ENCODE measurements at regions not wholly inside any gene's neighbourhood (a gene's known extent, or its start where the extent isn't known, plus 50 kb on each side); places are given as distances from the start of the nearest gene placed in this dataset.

DNA sequence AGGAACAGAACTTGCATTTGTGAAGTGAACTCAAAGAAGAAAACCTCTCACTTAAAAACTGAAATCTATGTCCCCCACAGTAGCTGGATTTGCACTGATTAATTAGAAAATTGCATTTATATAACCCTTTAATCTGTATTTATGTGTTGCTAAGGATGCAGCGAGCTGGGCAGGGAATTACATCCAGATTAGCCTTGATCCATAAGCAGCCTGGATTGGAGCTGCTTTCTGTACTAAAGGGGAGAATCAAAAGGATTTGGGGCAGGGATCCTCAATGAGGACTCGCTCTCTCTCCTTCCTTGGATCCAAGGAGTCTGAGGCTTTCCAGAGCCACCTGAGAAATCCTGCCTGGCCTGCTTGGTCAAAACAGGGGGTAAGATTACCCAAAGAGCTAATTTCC lies 125.9 kb downstream of the TLE3 start:
- DNase-seq, result no peak

- DNase-seq, result no peak
Observed at GRCh38 chr15:69972436-69972835, 125.3 kb downstream of the TLE3 start.

DNA sequence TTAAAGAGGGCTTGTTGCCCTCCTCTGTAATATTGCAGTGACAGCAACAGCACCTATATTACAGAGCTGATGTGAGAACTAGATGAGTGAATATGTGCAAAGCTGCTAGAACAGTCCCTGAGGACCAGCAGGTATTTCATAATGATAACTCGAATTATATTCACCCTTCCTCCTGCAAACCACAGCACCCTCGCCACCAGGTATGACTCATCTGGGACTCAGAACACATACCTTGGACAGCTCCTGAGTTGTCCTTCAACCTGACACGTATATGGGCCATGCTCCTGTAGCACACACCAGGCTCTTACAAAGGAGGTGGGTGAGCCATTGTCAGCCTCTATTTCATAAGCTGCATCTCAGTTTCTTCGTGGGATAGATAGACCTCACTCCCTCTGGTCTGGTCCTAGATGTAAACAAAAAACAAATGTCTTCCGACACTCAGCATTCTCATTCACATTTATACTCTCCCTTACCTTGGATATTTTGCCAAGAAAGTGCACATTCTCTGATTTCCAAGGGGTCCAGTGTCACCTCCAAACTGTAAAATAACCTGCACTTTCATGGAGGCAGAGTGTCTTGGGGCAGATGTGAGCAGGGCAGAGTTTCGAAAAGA lies 124.5 kb downstream of the TLE3 start:
- peak; percentile 17 for DNase-seq

DNA sequence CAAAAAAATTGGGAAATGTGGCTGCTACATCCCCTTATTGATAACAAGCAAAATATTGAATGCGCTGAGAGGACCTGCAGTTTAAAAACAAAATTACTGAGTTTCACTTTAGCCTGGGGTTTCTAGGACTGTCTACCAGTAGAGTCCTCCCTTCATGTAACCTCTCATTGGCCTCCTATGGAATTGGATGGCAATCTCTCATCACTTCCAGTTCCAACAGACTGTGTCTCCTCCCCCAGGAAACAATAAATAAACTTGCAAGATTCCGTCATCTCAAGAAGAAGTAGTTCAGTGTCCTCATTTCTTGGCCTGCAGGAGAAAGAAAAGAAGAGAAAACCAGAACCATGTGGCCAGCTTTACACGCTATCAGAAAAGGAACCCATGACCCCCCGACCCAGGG lies 123.8 kb downstream of the TLE3 start:
- DNase-seq, result no peak

GRCh38 chr15:69974321-69974720 lies 123.4 kb downstream of the TLE3 start:
- DNase-seq, result no peak

DNA sequence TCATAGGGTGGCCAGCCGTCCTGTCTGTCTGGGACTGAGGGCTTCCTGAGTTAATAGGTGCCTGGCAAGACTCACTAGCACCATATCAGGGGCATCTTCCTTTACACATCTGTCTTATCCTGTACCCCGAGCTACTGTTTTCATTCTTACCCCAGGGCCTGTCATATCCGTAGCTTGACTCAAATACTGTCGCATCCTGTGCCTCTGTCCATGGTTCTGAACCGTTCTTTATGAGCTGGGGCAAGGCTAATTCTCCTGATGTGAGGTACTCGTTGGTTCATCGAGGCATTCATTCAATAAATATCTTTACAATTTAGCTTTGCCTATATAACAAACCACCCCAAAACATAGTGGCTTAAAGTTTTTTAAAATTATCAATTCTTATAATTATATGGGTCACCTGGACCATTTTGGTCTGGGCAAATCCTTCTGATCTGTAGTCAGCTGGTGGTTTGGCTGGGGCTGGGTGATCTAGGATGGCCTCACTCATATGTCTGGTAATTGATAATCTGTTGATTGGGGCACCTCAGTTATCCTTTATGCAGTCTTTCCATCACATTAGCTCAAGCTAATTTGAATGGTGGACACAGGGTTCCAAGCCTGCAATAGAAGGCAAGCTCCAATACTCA lies 121.2 kb downstream of the TLE3 start:
- DNase-seq, result peak; percentile 57

GRCh38 chr15:69978603-69979002 lies 119.1 kb downstream of the TLE3 start:
- DNase-seq, result no peak

DNA sequence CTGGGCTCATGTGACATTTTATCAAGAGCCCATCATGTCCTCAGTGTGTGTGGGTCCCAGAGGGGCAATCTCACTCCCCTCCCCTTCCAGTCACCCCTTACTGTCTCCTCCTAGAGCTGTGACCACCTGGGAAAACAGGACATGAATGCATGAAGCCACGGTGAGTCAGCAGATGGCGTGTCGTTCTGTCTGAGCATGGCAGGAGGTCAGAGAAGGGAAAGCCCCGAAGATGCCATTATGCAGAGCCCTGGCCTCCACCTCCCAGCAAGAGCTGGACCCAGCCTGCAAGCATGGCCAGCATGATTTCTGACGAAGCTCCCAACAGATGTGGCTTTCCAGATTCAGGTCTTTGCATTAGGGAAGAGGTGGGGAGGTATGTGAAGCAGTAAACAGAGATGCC lies 118.5 kb downstream of the TLE3 start:
- peak; percentile 13 for DNase-seq

DNA sequence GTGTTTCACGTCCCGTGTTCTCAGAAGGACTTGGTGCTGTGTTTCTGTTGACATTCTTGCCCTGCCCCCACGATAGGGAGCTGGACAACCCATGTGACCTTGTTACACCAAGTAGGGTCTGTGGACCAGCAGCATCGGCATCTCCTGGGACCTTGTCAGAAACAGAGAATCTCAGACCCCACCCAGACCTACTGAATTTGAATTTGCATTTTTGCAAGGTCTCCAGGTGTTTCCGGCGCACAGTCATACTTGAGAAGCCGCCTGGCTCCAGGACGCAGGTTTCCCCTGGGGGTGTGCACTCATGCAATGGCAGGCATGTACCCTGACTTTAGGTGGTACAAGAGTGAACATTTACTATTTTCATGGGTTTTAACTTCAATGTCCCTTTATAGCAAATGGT lies 117.9 kb downstream of the TLE3 start:
- no peak for DNase-seq

DNA sequence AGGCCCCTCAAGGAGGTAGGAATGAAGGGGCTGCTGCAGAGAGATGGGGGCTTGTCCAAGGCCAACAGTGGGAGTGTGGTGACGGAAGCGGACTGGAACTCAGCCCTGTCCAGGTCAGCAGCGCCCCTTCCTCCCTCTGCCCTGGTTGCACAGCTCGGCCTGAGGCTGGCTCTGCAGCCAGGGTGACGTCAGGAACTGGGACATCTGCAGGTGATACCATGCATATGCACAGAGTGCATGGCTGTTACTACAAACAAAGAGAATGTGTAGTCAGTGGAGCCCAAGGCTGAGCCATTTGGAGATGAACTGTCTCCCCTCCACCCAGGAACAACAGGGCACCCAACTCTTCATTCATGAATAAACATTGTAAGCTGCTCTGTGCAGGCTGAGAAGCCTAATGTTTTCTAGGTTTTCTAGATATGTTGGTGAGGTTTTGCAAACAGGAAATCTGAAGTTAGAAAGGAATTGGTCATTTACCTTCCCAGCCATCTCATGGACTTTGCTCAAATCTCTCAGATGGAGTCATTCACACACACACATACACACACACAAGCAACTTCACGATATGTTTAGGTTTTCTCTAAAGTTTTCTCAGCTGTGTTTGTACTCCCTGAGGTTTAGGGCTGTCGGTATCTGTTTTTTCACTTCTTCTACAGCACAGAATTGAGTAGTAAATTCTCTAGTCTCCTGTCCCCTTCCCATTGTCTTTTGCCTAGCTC lies 117.2 kb downstream of the TLE3 start:
- DNase-seq, result no peak

DNA sequence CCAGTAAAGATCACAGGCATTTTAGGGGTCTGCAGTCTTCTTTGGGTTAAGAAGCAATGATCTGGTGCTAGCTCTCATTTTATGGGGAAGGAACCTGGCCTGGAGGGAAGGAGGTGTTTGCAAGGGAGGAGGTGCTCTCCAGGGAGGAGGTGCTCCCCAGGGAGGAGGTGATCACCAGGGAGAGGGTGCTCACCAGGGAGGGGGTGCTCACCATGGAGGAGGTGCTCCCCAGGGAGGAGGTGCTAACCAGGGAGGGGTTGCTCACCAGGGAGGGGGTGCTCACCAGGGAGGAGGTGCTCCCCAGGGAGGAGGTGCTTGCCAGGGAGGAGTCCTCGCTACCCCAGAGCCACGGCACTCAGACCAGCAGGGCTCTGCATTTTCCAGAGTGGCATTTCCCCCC lies 115.7 kb downstream of the TLE3 start:
- no peak for DNase-seq

DNA sequence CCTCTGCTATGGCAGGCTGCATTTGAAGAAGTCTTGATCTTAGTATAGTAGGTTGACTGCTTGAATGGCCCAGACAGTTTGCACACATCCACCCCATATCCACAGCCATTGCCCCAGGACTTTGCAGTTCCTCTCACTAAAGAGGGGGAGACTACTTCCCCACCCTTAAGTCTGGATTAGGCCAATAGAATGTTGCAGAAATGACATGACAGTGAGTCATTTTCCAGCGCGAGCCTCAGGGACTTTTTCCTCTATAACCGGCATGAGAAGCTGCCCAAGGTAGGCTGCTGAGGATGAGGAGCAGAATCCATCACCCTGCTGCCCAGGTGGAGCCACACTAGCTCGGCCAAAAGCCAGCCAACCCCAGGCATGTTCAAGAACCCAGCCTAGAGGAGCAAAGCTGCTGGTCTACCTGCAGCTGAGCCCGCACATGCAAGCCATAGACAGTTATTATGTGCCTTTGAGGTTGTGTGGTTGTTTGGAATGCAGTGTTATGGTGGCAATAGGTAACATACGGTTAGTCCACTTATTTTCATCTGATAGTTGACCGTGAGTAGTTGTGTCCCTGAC lies 113.9 kb downstream of the TLE3 start:
- no peak for DNase-seq

GRCh38 chr15:69987492-69988489 lies 109.9 kb downstream of the TLE3 start:
- DNase-seq, result no peak

- no peak for DNase-seq
Observed at GRCh38 chr15:69988541-69989225, 109.0 kb downstream of the TLE3 start.

- DNase-seq, result no peak
Observed at GRCh38 chr15:69990566-69991421, 106.9 kb downstream of the TLE3 start.

DNA sequence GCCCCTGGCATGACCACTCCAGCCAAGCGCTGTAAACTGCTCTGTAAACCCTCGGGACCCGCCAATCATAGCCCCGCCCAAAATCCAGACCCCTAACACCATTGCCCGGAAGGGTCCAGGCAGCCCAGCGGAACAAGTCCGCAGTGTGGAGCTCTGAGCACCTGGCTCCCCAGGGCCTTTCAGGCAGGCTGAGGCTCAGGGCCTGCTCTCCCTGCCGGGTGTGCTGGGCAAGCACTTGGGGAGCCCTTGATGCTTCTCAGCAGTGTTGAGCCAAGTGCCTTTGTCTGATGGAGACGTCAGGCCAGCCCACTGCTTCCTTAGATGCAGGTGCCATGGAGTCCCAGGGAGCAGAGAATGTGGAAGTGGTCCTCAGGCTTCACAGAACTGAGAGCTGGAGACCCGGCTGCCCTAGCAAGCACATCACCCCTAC lies 106.2 kb downstream of the TLE3 start:
- DNase-seq, result no peak

DNA sequence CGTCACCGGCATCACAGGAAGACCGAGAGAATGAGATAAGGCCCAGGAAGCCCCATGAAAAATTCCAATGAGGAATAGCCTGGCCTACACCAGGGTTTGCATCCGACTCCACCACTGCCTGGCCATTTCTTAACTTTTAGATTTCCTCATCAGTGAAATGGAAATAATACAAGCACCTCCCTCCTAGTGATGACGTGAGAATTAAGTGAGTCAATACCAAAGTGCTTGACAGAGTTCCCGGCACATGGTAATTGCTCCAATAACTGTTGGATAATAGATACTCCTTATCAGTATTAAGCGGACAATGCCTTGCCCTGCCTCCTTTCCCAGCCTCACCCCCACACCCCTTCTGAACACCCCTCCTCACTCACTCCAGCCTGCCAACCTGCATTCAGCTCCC lies 105.4 kb downstream of the TLE3 start:
- DNase-seq, result no peak

- DNase-seq, result no peak
Observed at GRCh38 chr15:69994429-69995205, 103.1 kb downstream of the TLE3 start.

- DNase-seq, result no peak
Observed at GRCh38 chr15:69996321-69997160, 101.2 kb downstream of the TLE3 start.

- no peak for DNase-seq
Observed at GRCh38 chr15:69997161-69997485, 100.6 kb downstream of the TLE3 start.
